Uterus (tissue), 2 donors: ENCODE measurements at regions not wholly inside any gene's neighbourhood (a gene's known extent, or its start where the extent isn't known, plus 50 kb on each side); places are given as distances from the start of the nearest gene placed in this dataset.

Source experiments
- CTCF ChIP-seq, 4 experiments: fragments of 200-600 bp in 2 of 4; fragments of 450-650 bp in 2 of 4; sonication (generic) in 2 of 4; IDR thresholded peaks; one replicate each; pipeline ENCODE4 v1.5.1; 2016 to 2019; ENCODE audit warnings: antibody characterized with exemption in 4 of 4, mild to moderate bottlenecking in 2 of 4, moderate library complexity in 1 of 4
- POLR2A ChIP-seq, 2 donors: fragments of 450-650 bp; IDR thresholded peaks; one replicate each; pipeline ENCODE4 v1.6.1; 2016; ENCODE audit warnings: antibody characterized with exemption in 2 of 2, mild to moderate bottlenecking in 1 of 2, moderate library complexity in 1 of 2

GRCh38 chr9:88319936-88320747, 68.1 kb upstream of the SPIN1 start:
- no peak for TF ChIP-seq CTCF (IDR thresholded peaks at IDR 0.05)
- TF ChIP-seq POLR2A (IDR thresholded peaks at IDR 0.05) = no peak
